Osteoblast (primary cell): ENCODE measurements at regions not wholly inside any gene's neighbourhood (a gene's known extent, or its start where the extent isn't known, plus 50 kb on each side); places are given as distances from the start of the nearest gene placed in this dataset.

Experiments
- DNase-seq: peaks from one replicate; pipeline ENCODE4 v3.0.0; 2011; ENCODE audit warnings: low spot score, mixed read lengths; ENCODE audit not compliant: insufficient read length; ENCODE audit errors: missing footprints
- H2AFZ ChIP-seq: 2 replicates; pipeline ENCODE4 v1.6.0; 2011; ENCODE audit warnings: mild to moderate bottlenecking, low read length
- H3K27ac ChIP-seq: 2 replicates; pipeline ENCODE4 v1.5.1; 2011; ENCODE audit warnings: mild to moderate bottlenecking, low read depth, low read length, moderate library complexity
- H3K27me3 ChIP-seq: 2 replicates; pipeline ENCODE4 v1.6.0; 2012; ENCODE audit warnings: mild to moderate bottlenecking, control low read depth, inconsistent platforms, low read length, moderate library complexity; ENCODE audit not compliant: insufficient read depth
- H3K36me3 ChIP-seq: 2 replicates; pipeline ENCODE4 v1.5.1; 2011; ENCODE audit warnings: mild to moderate bottlenecking, low read length, control low read depth, moderate library complexity; ENCODE audit not compliant: insufficient read depth
- H3K4me1 ChIP-seq: 2 replicates; pipeline ENCODE4 v1.5.1; 2011; ENCODE audit warnings: mild to moderate bottlenecking, low read length, control low read depth, moderate library complexity; ENCODE audit not compliant: insufficient read depth
- H3K4me2 ChIP-seq: 2 replicates; pipeline ENCODE4 v1.6.0; 2011; ENCODE audit warnings: mild to moderate bottlenecking, low read length; ENCODE audit not compliant: insufficient read depth
- H3K4me3 ChIP-seq: fragments of 200-600 bp; sonication (generic); 3 replicates; pipeline ENCODE4 v1.5.1; 2012; ENCODE audit warnings: mild to moderate bottlenecking, low read length, inconsistent platforms; ENCODE audit not compliant: insufficient read depth
- H3K79me2 ChIP-seq: 2 replicates; pipeline ENCODE4 v1.6.0; 2012; ENCODE audit warnings: mild to moderate bottlenecking, low read length, control low read depth, inconsistent platforms; ENCODE audit not compliant: insufficient read depth
- H3K9me3 ChIP-seq: 2 replicates; pipeline ENCODE4 v1.5.1; 2011; ENCODE audit warnings: low read depth, low read length, control low read depth
- H4K20me1 ChIP-seq: 2 replicates; pipeline ENCODE4 v1.6.0; 2012; ENCODE audit warnings: mild to moderate bottlenecking, low read length, control low read depth; ENCODE audit not compliant: insufficient read depth
- TF ChIP-seq, protein P1 (sequence below): IDR thresholded peaks from 2 replicates; pipeline ENCODE4 v1.5.1; 2011; ENCODE audit warnings: mild to moderate bottlenecking, low read depth, low read length, moderate library complexity; ENCODE audit errors: extremely low read depth

GRCh38 chr13:47843005-47843404 lies 158.1 kb downstream of the SUCLA2 start:
- no peak overlapping the region for H2AFZ ChIP-seq
- TF ChIP-seq, protein P1, sequence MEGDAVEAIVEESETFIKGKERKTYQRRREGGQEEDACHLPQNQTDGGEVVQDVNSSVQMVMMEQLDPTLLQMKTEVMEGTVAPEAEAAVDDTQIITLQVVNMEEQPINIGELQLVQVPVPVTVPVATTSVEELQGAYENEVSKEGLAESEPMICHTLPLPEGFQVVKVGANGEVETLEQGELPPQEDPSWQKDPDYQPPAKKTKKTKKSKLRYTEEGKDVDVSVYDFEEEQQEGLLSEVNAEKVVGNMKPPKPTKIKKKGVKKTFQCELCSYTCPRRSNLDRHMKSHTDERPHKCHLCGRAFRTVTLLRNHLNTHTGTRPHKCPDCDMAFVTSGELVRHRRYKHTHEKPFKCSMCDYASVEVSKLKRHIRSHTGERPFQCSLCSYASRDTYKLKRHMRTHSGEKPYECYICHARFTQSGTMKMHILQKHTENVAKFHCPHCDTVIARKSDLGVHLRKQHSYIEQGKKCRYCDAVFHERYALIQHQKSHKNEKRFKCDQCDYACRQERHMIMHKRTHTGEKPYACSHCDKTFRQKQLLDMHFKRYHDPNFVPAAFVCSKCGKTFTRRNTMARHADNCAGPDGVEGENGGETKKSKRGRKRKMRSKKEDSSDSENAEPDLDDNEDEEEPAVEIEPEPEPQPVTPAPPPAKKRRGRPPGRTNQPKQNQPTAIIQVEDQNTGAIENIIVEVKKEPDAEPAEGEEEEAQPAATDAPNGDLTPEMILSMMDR, result no peak
- DNase-seq, result no peak
- H3K9me3 ChIP-seq, result no peaks in the 10 kb centered on the region
- H3K27me3 ChIP-seq, result no peaks in the 10 kb centered on the region
- no peaks in the 10 kb centered on the region for H3K36me3 ChIP-seq
- no peaks in the 10 kb centered on the region for H4K20me1 ChIP-seq
- H3K79me2 ChIP-seq, result no peaks in the 10 kb centered on the region
- no peaks in the 10 kb centered on the region for H3K4me1 ChIP-seq
- H3K4me2 ChIP-seq, result no peak overlapping the region
- no peak overlapping the region for H3K27ac ChIP-seq
- no peak overlapping the region for H3K4me3 ChIP-seq

GRCh38 chr13:47841151-47841550 lies 159.9 kb downstream of the SUCLA2 start:
- Histone ChIP-seq H4K20me1 (no peaks in the 10 kb centered on the region), H3K4me1 (no peaks in the 10 kb centered on the region)
- DNase-seq, result no peak

DNA sequence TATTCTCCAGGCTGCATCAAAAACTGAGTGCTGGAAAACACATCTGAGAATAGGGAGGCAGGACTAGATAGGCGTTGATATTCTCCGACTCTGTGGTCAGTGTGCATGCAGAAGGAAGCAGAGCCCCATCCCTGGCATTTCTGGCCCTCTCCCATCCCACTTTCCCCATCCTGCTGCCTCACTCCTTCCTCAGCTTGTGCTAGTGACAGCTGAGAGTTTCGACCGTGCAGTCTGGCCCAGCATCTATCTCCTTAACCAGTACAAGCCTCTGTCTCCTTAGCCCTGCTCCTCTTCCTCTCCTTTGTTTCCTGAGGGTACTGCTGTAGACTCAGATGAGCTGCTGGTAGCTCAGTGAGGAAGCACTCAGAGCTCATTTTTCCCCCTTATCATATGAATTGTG lies 163.2 kb downstream of the SUCLA2 start:
- Histone ChIP-seq H3K79me2 (no peaks in the 10 kb centered on the region), H4K20me1 (no peaks in the 10 kb centered on the region), H3K4me2 (no peak overlapping the region), H3K9me3 (no peaks in the 10 kb centered on the region), H3K27ac (no peak overlapping the region), H3K4me3 (no peak overlapping the region), H2AFZ (no peak overlapping the region), H3K27me3 (no peaks in the 10 kb centered on the region), H3K4me1 (no peaks in the 10 kb centered on the region), H3K36me3 (no peaks in the 10 kb centered on the region)
- DNase-seq, result no peak
- TF ChIP-seq, protein P1, result no peak

More at GRCh38 chr13:47841151-47841550, 159.9 kb downstream of the SUCLA2 start:
- TF ChIP-seq, protein P1, result no peak
- Histone ChIP-seq H2AFZ (no peak overlapping the region), H3K4me3 (no peak overlapping the region), H3K9me3 (no peaks in the 10 kb centered on the region), H3K27me3 (no peaks in the 10 kb centered on the region), H3K79me2 (no peaks in the 10 kb centered on the region), H3K27ac (no peak overlapping the region), H3K36me3 (no peaks in the 10 kb centered on the region), H3K4me2 (no peak overlapping the region)

DNA sequence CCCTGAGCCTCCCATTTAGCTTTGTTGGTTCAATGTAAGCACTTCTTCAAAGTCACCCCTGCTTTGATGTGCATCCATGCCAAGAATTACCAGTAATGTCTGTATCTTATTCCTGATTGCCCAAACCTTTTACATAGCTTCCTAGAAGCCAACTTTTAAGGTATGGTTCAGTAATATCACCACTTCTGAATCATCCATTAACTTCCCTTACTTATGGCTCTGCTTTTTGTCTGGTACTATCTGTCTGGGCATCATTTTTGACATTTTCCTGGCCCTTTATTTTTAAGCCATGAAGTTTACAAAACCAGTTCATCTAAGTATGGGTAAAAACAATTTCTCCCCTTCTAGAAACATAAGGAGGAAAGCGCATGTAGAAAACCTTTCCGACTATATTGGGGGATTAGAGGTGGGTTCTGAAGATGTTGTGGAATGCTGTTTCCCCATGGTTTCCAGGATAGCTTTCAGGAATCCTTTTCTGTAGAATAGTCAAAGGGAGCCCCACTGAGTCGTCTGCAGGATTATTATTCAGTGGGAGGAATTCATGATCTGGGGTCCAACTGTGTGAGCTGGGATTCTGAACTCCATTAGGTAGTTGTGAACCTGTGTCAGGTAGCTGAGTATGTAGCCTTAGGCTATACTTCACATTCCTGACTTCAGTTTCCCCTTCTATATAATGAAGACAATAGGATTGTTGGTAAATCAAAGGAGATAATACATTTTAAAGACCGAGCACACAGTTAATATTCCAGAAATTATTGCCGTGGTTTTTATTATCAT lies 163.8 kb downstream of the SUCLA2 start:
- no peak for DNase-seq
- Histone ChIP-seq H3K36me3 (no peaks in the 10 kb centered on the region), H3K9me3 (no peaks in the 10 kb centered on the region), H3K27ac (no peak overlapping the region), H2AFZ (no peak overlapping the region), H3K4me1 (no peaks in the 10 kb centered on the region), H3K79me2 (no peaks in the 10 kb centered on the region), H3K4me2 (no peak overlapping the region), H3K4me3 (no peak overlapping the region), H4K20me1 (no peaks in the 10 kb centered on the region), H3K27me3 (no peaks in the 10 kb centered on the region)
- TF ChIP-seq, protein P1, result no peak
